GM18951 (cell line): ENCODE measurements at regions not wholly inside any gene's neighbourhood (a gene's known extent, or its start where the extent isn't known, plus 50 kb on each side); places are given as distances from the start of the nearest gene placed in this dataset.

ENCODE experiments used
- POLR2A ChIP-seq: IDR thresholded peaks from 4 replicates; pipeline ENCODE4 v1.6.1; 2011; ENCODE audit warnings: mild to moderate bottlenecking; ENCODE audit not compliant: insufficient read length, insufficient read depth; ENCODE audit errors: extremely low read depth
- in situ Hi-C: fragments of 300-500 bp; cut with MboI; formaldehyde crosslinking; loops from one replicate; pipeline ENCODE4 v1.12.0; 2022; ENCODE audit warnings: low sequenced_read_pairs, mixed read lengths, inconsistent platforms; ENCODE audit not compliant: unreplicated experiment

- no peak for TF ChIP-seq POLR2A
- in situ Hi-C loops: no loop called here
Measured at GRCh38 chr2:66031236-66031635, 403.7 kb upstream of the MEIS1 start.

- in situ Hi-C loops: no loop called here
- TF ChIP-seq POLR2A: no peak
Measured at GRCh38 chr2:66030553-66030952, 404.4 kb upstream of the MEIS1 start.

GRCh38 chr2:66024391-66024790, 410.5 kb upstream of the MEIS1 start:
- no peak for TF ChIP-seq POLR2A
- in situ Hi-C loops: no loop called here

- in situ Hi-C loops: no loop called here
- TF ChIP-seq POLR2A: no peak
Measured at GRCh38 chr2:66021296-66021695, 413.6 kb upstream of the MEIS1 start.

GRCh38 chr2:66017763-66018162, 417.2 kb upstream of the MEIS1 start:
- TF ChIP-seq POLR2A: no peak
- in situ Hi-C loops: no loop called here

GRCh38 chr2:66014450-66014849, 420.5 kb upstream of the MEIS1 start:
- in situ Hi-C loops: no loop called here
- no peak for TF ChIP-seq POLR2A

GRCh38 chr2:66013456-66013855, 421.5 kb upstream of the MEIS1 start:
- no peak for TF ChIP-seq POLR2A
- in situ Hi-C loops: no loop called here

- no peak for TF ChIP-seq POLR2A
- in situ Hi-C loops: no loop called here
Measured at GRCh38 chr2:66003931-66004330, 431.0 kb upstream of the MEIS1 start.

- no peak for TF ChIP-seq POLR2A
- in situ Hi-C loops: no loop called here
Measured at GRCh38 chr2:66001538-66001937, 433.4 kb upstream of the MEIS1 start.

GRCh38 chr2:66000901-66001300, 434.0 kb upstream of the MEIS1 start:
- in situ Hi-C loops: no loop called here
- TF ChIP-seq POLR2A: no peak

- in situ Hi-C loops: no loop called here
- TF ChIP-seq POLR2A: no peak
Measured at GRCh38 chr2:65999796-66000195, 435.1 kb upstream of the MEIS1 start.

- in situ Hi-C loops: no loop called here
- no peak for TF ChIP-seq POLR2A
Measured at GRCh38 chr2:65999103-65999502, 435.8 kb upstream of the MEIS1 start.

GRCh38 chr2:65997961-65998360, 437.0 kb upstream of the MEIS1 start:
- in situ Hi-C loops: no loop called here

GRCh38 chr2:65992198-65992554, 442.7 kb upstream of the MEIS1 start:
- in situ Hi-C loops: no loop called here
- TF ChIP-seq POLR2A: no peak

More at GRCh38 chr2:65997961-65998360, 437.0 kb upstream of the MEIS1 start:
- TF ChIP-seq POLR2A: no peak

GRCh38 chr2:65991381-65992197, 443.3 kb upstream of the MEIS1 start:
- in situ Hi-C loops: no loop called here
- TF ChIP-seq POLR2A: no peak

- TF ChIP-seq POLR2A: no peak
- in situ Hi-C loops: no loop called here
Measured at GRCh38 chr2:65985986-65986385, 448.9 kb upstream of the MEIS1 start.
